OCI-LY1 (cell line): ENCODE measurements at regions not wholly inside any gene's neighbourhood (a gene's known extent, or its start where the extent isn't known, plus 50 kb on each side); places are given as distances from the start of the nearest gene placed in this dataset.
A peak's percentile ranks its signal among the peaks of the same experiment; 100 is the strongest.

ENCODE experiments used
- H2AFZ ChIP-seq: fragments of 200-600 bp; sonication (generic), shearing (Covaris generic); 2 replicates; pipeline ENCODE4 v1.6.0; 2014; ENCODE audit warnings: antibody characterized with exemption, mild to moderate bottlenecking, low read length
- H3F3A ChIP-seq: fragments of 200-600 bp; sonication (generic), shearing (Covaris generic); 2 replicates; pipeline ENCODE4 v1.6.0; 2014; ENCODE audit warnings: mild to moderate bottlenecking, antibody characterized with exemption, low read length, moderate library complexity; ENCODE audit not compliant: insufficient read depth
- H3K27ac ChIP-seq: fragments of 200-600 bp; sonication (generic); 2 replicates; pipeline ENCODE4 v1.5.1; 2014; ENCODE audit warnings: low read length, mixed run types, mild to moderate bottlenecking, low read depth; ENCODE audit not compliant: poor library complexity, severe bottlenecking
- H3K27me3 ChIP-seq: fragments of 200-600 bp; sonication (generic); 2 replicates; pipeline ENCODE4 v1.6.0; 2014; ENCODE audit warnings: antibody characterized with exemption, mild to moderate bottlenecking, low read length, moderate library complexity; ENCODE audit not compliant: insufficient read depth
- H3K36me3 ChIP-seq: fragments of 200-600 bp; sonication (generic); 2 replicates; pipeline ENCODE4 v1.6.1; 2014; ENCODE audit warnings: mild to moderate bottlenecking, antibody characterized with exemption, low read length, moderate library complexity, mixed read lengths; ENCODE audit not compliant: insufficient read depth
- H3K4me1 ChIP-seq: fragments of 200-600 bp; sonication (generic); 2 replicates; pipeline ENCODE4 v1.5.1; 2014; ENCODE audit warnings: mild to moderate bottlenecking, low read length, moderate library complexity; ENCODE audit not compliant: insufficient read depth, severe bottlenecking
- H3K4me2 ChIP-seq: fragments of 200-600 bp; sonication (generic), shearing (Covaris generic); 2 replicates; pipeline ENCODE4 v1.6.1; 2014; ENCODE audit warnings: low read length
- H3K4me3 ChIP-seq: fragments of 200-600 bp; sonication (generic); 2 replicates; pipeline ENCODE4 v1.5.1; 2014; ENCODE audit warnings: low read length, low read depth, mild to moderate bottlenecking, mixed read lengths; ENCODE audit not compliant: poor library complexity, severe bottlenecking
- H3K79me2 ChIP-seq: fragments of 200-600 bp; shearing (Covaris generic); 2 replicates; pipeline ENCODE4 v1.6.1; 2016; ENCODE audit warnings: mixed run types, low read length, mixed read lengths; ENCODE audit not compliant: insufficient read depth
- H3K9ac ChIP-seq: fragments of 200-600 bp; sonication (generic), shearing (Covaris generic); 2 replicates; pipeline ENCODE4 v1.6.1; 2014; ENCODE audit warnings: mild to moderate bottlenecking, low read length, mixed read lengths
- H3K9me2 ChIP-seq: fragments of 200-600 bp; sonication (generic), shearing (Covaris generic); 2 replicates; pipeline ENCODE4 v1.6.1; 2014; ENCODE audit warnings: low read depth, mild to moderate bottlenecking, low read length, mixed read lengths
- H3K9me3 ChIP-seq: fragments of 200-600 bp; shearing (Covaris generic); 2 replicates; pipeline ENCODE4 v1.6.1; 2014; ENCODE audit warnings: low read length, mixed read lengths
- H4K20me1 ChIP-seq: fragments of 200-600 bp; sonication (generic), shearing (Covaris generic); 2 replicates; pipeline ENCODE4 v1.6.0; 2016; ENCODE audit warnings: mild to moderate bottlenecking, low read length; ENCODE audit not compliant: insufficient read depth
- EZH2 ChIP-seq: fragments of 200-600 bp; sonication (generic), shearing (Covaris generic); IDR thresholded peaks from 2 replicates; pipeline ENCODE4 v1.8.0; 2017; ENCODE audit warnings: borderline replicate concordance, mixed run types, mild to moderate bottlenecking, antibody characterized with exemption, low read length, moderate library complexity, mixed read lengths
- TF ChIP-seq, protein P1 (sequence below): fragments of 200-600 bp; sonication (generic), shearing (Covaris generic); IDR thresholded peaks from 2 replicates; pipeline ENCODE4 v1.5.1; 2017; ENCODE audit warnings: mild to moderate bottlenecking, antibody characterized with exemption, low read length, moderate library complexity, mixed read lengths

DNA sequence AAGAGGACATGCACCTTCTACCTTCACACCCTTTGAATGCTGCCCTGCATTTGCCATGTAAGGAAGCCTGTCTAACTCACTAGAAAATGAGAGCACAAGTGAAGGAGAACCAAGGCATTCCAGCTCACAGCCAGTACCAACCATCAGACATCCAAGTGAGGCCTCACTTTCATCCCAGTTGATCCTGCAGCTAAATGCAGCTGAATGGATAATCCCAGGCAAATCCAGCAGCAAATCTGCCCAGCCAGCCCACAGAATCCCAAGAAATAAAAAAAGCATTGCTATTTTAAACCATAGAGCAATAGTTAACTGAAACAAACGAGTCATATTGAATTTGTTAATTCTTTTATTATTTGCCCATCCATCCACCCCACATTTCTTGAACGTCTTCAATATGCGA, 112.5 kb downstream of the C4orf33 start:
- Histone ChIP-seq H3K27me3 (no peaks in the 10 kb centered on the region), H2AFZ (no peak overlapping the region), H3K9me3 (no peaks in the 10 kb centered on the region), H3K4me3 (no peak overlapping the region), H4K20me1 (no peaks in the 10 kb centered on the region), H3K9ac (no peak overlapping the region), H3K79me2 (no peaks in the 10 kb centered on the region), H3F3A (no peaks in the 10 kb centered on the region), H3K4me1 (no peaks in the 10 kb centered on the region), H3K27ac (no peak overlapping the region), H3K4me2 (no peak overlapping the region), H3K9me2 (no peaks in the 10 kb centered on the region), H3K36me3 (no peaks in the 10 kb centered on the region)
- TF ChIP-seq, protein P1, sequence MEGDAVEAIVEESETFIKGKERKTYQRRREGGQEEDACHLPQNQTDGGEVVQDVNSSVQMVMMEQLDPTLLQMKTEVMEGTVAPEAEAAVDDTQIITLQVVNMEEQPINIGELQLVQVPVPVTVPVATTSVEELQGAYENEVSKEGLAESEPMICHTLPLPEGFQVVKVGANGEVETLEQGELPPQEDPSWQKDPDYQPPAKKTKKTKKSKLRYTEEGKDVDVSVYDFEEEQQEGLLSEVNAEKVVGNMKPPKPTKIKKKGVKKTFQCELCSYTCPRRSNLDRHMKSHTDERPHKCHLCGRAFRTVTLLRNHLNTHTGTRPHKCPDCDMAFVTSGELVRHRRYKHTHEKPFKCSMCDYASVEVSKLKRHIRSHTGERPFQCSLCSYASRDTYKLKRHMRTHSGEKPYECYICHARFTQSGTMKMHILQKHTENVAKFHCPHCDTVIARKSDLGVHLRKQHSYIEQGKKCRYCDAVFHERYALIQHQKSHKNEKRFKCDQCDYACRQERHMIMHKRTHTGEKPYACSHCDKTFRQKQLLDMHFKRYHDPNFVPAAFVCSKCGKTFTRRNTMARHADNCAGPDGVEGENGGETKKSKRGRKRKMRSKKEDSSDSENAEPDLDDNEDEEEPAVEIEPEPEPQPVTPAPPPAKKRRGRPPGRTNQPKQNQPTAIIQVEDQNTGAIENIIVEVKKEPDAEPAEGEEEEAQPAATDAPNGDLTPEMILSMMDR, result no peak
- TF ChIP-seq EZH2, result no peak

DNA sequence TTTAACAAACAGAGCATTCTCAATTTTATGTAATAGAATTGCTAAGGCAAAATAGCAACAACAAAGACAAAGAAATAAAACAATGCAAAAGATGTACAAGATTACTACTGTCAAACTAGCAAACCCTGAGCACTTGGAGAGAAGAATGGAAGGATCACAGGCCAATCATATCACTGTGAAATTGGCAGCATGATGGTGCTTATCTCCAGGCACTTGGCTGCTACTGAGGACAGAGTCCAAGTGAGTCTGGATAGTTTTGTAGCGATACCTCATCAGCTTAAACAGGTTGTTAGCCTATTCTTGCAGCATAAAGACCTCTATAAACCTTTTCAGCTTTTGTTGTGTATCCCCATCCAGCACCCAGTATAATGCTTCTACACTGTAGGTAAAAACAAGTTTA, 117.7 kb downstream of the C4orf33 start:
- no peak overlapping the region for H3K4me2 ChIP-seq

DNA sequence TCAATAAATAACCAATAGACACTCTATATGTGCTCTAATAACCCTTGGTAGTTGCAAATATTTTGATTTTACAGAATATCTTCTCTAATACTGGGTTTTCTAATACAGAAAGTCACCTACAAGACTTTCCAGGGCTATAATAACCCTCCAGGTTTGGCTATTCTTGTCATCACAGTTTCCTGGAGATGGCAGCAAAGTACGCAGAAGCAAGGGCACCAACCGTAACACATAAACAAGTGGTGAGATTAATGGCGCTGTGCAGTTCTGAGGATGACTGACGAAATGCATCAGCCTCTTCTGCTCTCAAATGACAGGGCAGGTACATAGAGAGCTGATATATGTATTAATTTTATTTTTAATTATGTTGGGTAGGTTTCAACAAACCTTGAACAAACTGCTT, 122.4 kb downstream of the C4orf33 start:
- no peaks in the 10 kb centered on the region for H3K27me3 ChIP-seq
- no peaks in the 10 kb centered on the region for H3K79me2 ChIP-seq
- no peaks in the 10 kb centered on the region for H3K4me1 ChIP-seq
- H4K20me1 ChIP-seq, result no peaks in the 10 kb centered on the region
- H3F3A ChIP-seq, result no peaks in the 10 kb centered on the region
- H3K36me3 ChIP-seq, result no peaks in the 10 kb centered on the region
- no peak overlapping the region for H3K4me2 ChIP-seq
- TF ChIP-seq, protein P1, result peak; percentile 34; the same call in 1 of the 2 replicates
- TF ChIP-seq EZH2, result no peak
- H2AFZ ChIP-seq, result no peak overlapping the region
- H3K9ac ChIP-seq, result no peak overlapping the region
- H3K9me2 ChIP-seq, result no peaks in the 10 kb centered on the region
- no peak overlapping the region for H3K27ac ChIP-seq
- H3K9me3 ChIP-seq, result no peaks in the 10 kb centered on the region
- H3K4me3 ChIP-seq, result no peak overlapping the region

More for the DNA sequence above, 117.7 kb downstream of the C4orf33 start:
- Histone ChIP-seq H3K79me2 (no peaks in the 10 kb centered on the region), H3K36me3 (no peaks in the 10 kb centered on the region), H3K27ac (no peak overlapping the region), H3K9me2 (no peaks in the 10 kb centered on the region), H3K4me1 (no peaks in the 10 kb centered on the region), H4K20me1 (no peaks in the 10 kb centered on the region), H3K9me3 (no peaks in the 10 kb centered on the region), H3K27me3 (no peaks in the 10 kb centered on the region), H3F3A (no peaks in the 10 kb centered on the region), H3K4me3 (no peak overlapping the region), H2AFZ (no peak overlapping the region), H3K9ac (no peak overlapping the region)
- no peak for TF ChIP-seq EZH2
- TF ChIP-seq, protein P1, result no peak
